ENCODE measurements at regions not wholly inside any gene's neighbourhood (a gene's known extent, or its start where the extent isn't known, plus 50 kb on each side); places are given as distances from the start of the nearest gene placed in this dataset.

DNA sequence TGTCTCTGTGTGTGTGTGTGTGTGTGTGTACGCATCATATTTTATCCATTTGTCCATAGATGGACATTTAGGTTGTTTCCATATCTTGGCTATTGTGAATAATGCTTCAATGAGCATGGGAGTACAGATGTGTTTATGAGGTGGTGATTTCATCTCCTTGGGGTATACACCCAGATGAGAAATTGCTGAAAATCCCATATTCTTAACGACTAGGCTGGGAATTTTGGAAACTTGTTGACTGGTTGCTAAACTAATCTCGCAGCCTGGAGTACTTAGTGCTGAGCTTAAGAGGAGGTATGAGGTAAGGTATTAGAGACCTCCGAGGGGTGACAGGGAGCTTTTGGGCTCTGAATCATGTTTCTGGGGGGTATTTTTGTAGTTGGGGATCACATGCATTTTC is 66.0 kb upstream of the SPRED2 start:
- no peaks in the 10 kb centered on the region for H4K20me1 ChIP-seq (replicated peaks in 1 of 2; ENCODE audit: control insufficient read depth in 1 of 2, insufficient read depth in 2 of 2, low read length in 2 of 2)
- H3K23me2 ChIP-seq (ENCODE audit: low read depth, low read length), result no peaks in the 10 kb centered on the region
- H4K8ac ChIP-seq (ENCODE audit: extremely low read depth, insufficient read depth, low read length), result no peak overlapping the region
- no peak overlapping the region for H2AFZ ChIP-seq (ENCODE audit: low read length)
- WGBS, 2 experiments (ENCODE audit: extremely low coverage in 1 of 2, insufficient coverage in 1 of 2, insufficient read length in 1 of 2, insufficient replicate concordance in 2 of 2, low coverage in 1 of 2, low lambda C conversion rate in 2 of 2, missing lambda C conversion rate in 1 of 2), result 89% methylated on average over 4 of the region's 4 CpGs; no CpG with 5 or more reads in 1 of the 2 experiments
- no peaks in the 10 kb centered on the region for H3K9me3 ChIP-seq (ENCODE audit: insufficient read depth in 2 of 2, low read depth in 1 of 2, low read length in 1 of 2)
- no peak overlapping the region for H3K23ac ChIP-seq (ENCODE audit: insufficient read length)
- H2AK5ac ChIP-seq (ENCODE audit: low read depth, low read length), result no peak overlapping the region
- ChIA-PET POLR2A (ENCODE audit: partially characterized antibody) (no interaction called here), CTCF (ENCODE audit: partially characterized antibody) (interaction anchor here (0.7 to 1.0 kb wide), 2 partner anchors 10 to 98 kb away, joined by 3 to 6 read pairs; no protein-coding TSS in a partner anchor)
- DNase-seq (ENCODE audit: low read depth in 1 of 2, low spot score in 2 of 2), result no peak
- H2BK5ac ChIP-seq (ENCODE audit: low read depth, low read length), result no peak overlapping the region
- no peaks in the 10 kb centered on the region for H3K36me3 ChIP-seq (ENCODE audit: control insufficient read depth in 2 of 4, insufficient read depth in 4 of 4, low read length in 3 of 4)
- no peak overlapping the region for H3K14ac ChIP-seq (ENCODE audit: insufficient read length)
- H4K5ac ChIP-seq (ENCODE audit: insufficient read length, low read depth, low read length), result no peak overlapping the region
- no peak for FAIRE-seq
- TF ChIP-seq SP2 (IDR thresholded peaks at IDR 0.05; ENCODE audit: low read length) (no peak), RNF2 (IDR thresholded peaks at IDR 0.05; ENCODE audit: borderline replicate concordance, low read depth, low read length, missing control alignments, poor library complexity, severe bottlenecking) (no peak), POU5F1 (IDR thresholded peaks at IDR 0.05; ENCODE audit: low read depth, low read length) (no peak), RFX5 (IDR thresholded peaks at IDR 0.05; ENCODE audit: borderline replicate concordance, low read depth, low read length) (no peak), PHF8 (conservative IDR thresholded peaks at IDR 0.05; ENCODE audit: low read depth, low read length) (no peak)
- H3K4me2 ChIP-seq (ENCODE audit: insufficient read depth in 1 of 2, low read depth in 2 of 2, low read length in 2 of 2), result no peak overlapping the region
- H3K4ac ChIP-seq (replicated peaks; ENCODE audit: insufficient read length, low read depth, low read length), result no peak overlapping the region
- no peaks in the 10 kb centered on the region for H3K79me1 ChIP-seq (ENCODE audit: low read depth, low read length)
- H2BK12ac ChIP-seq (ENCODE audit: low read depth, low read length), result no peak overlapping the region
- no peak overlapping the region for H4K91ac ChIP-seq (replicated peaks; ENCODE audit: insufficient read length, low read length)
- H3K27me3 ChIP-seq (replicated peaks in 1 of 4; ENCODE audit: control insufficient read depth in 3 of 4, extremely low read depth in 1 of 4, insufficient read depth in 3 of 4, low read length in 3 of 4), result no peaks in the 10 kb centered on the region
- H3K4me1 ChIP-seq (replicated peaks in 1 of 4; ENCODE audit: control insufficient read depth in 3 of 4, insufficient read depth in 4 of 4, low read length in 3 of 4), result no peaks in the 10 kb centered on the region
- no peak overlapping the region for H3K18ac ChIP-seq (ENCODE audit: extremely low read depth, low read length)
- H2BK15ac ChIP-seq (ENCODE audit: low read length), result no peak overlapping the region
- H3K79me2 ChIP-seq (ENCODE audit: control insufficient read depth in 1 of 2, insufficient read depth in 2 of 2, low read length in 2 of 2), result no peaks in the 10 kb centered on the region
- H2BK20ac ChIP-seq (ENCODE audit: low read length), result no peak overlapping the region
- H3K4me3 ChIP-seq (ENCODE audit: extremely low read depth in 1 of 4, insufficient read depth in 2 of 4, low read depth in 3 of 4, low read length in 4 of 4), result no peak overlapping the region
- H3K27ac ChIP-seq (ENCODE audit: low read depth, low read length), result no peak overlapping the region
- no peak overlapping the region for H3K9ac ChIP-seq (replicated peaks in 1 of 4; ENCODE audit: extremely low read depth in 1 of 4, low read depth in 3 of 4, low read length in 3 of 4)
- no peak overlapping the region for H3K56ac ChIP-seq (replicated peaks; ENCODE audit: insufficient read length, low read depth, low read length)
- H2BK120ac ChIP-seq (replicated peaks; ENCODE audit: low read depth, low read length), result no peak overlapping the region
